ENCODE measurements at regions not wholly inside any gene's neighbourhood (a gene's known extent, or its start where the extent isn't known, plus 50 kb on each side); places are given as distances from the start of the nearest gene placed in this dataset.

GRCh38 chr6:33909737-33910136 is 105.9 kb upstream of the MLN start:
- Histone ChIP-seq H3K27me3 (ENCODE audit: low read length) (no peaks in the 10 kb centered on the region; the same call in 1 of the 2 replicates), H2AFZ (ENCODE audit: low read length) (no peak overlapping the region), H3K27ac (ENCODE audit: low read length) (no peak overlapping the region), H3K79me2 (ENCODE audit: low read length) (no peaks in the 10 kb centered on the region), H3K9ac (ENCODE audit: low read length) (no peak overlapping the region), H3K9me2 (replicated peaks; ENCODE audit: insufficient read depth, low read length) (no peaks in the 10 kb centered on the region), H3K36me3 (ENCODE audit: insufficient read depth, low read length) (no peaks in the 10 kb centered on the region), H3K9me3 (ENCODE audit: low read length) (no peaks in the 10 kb centered on the region), H4K20me1 (ENCODE audit: insufficient read depth, low read depth, low read length) (no peaks in the 10 kb centered on the region), H3K4me3 (ENCODE audit: low read length) (no peak overlapping the region), H3K4me1 (ENCODE audit: low read length) (peaks cover 12% of the 10 kb centered on the region), H3K4me2 (ENCODE audit: low read depth, low read length, poor library complexity, severe bottlenecking) (no peak overlapping the region)
- DNase-seq: no peak

- no peaks in the 10 kb centered on the region; the same call in 1 of the 2 replicates for H3K27me3 ChIP-seq (ENCODE audit: low read length)
- no peak overlapping the region for H3K27ac ChIP-seq (ENCODE audit: low read length)
- H4K20me1 ChIP-seq (ENCODE audit: insufficient read depth, low read depth, low read length): no peaks in the 10 kb centered on the region
- no peaks in the 10 kb centered on the region for H3K79me2 ChIP-seq (ENCODE audit: low read length)
- no peak overlapping the region for H3K4me2 ChIP-seq (ENCODE audit: low read depth, low read length, poor library complexity, severe bottlenecking)
- H2AFZ ChIP-seq (ENCODE audit: low read length): no peak overlapping the region
- no peaks in the 10 kb centered on the region for H3K36me3 ChIP-seq (ENCODE audit: insufficient read depth, low read length)
- H3K4me3 ChIP-seq (ENCODE audit: low read length): no peak overlapping the region
- no peak overlapping the region for H3K9ac ChIP-seq (ENCODE audit: low read length)
- H3K9me2 ChIP-seq (replicated peaks; ENCODE audit: insufficient read depth, low read length): no peaks in the 10 kb centered on the region
- peaks cover 6% of the 10 kb centered on the region; the same call in 1 of the 2 replicates for H3K4me1 ChIP-seq (ENCODE audit: low read length)
- no peak for DNase-seq
- H3K9me3 ChIP-seq (ENCODE audit: low read length): no peaks in the 10 kb centered on the region
These were observed 104.2 kb upstream of the MLN start for GRCh38 chr6:33908025-33908424.

GRCh38 chr6:33907227-33907626 is 103.4 kb upstream of the MLN start:
- Histone ChIP-seq H2AFZ (ENCODE audit: low read length) (no peak overlapping the region), H3K79me2 (ENCODE audit: low read length) (no peaks in the 10 kb centered on the region), H3K27me3 (ENCODE audit: low read length) (no peaks in the 10 kb centered on the region), H3K4me2 (ENCODE audit: low read depth, low read length, poor library complexity, severe bottlenecking) (no peak overlapping the region), H3K9me3 (ENCODE audit: low read length) (no peaks in the 10 kb centered on the region), H3K27ac (ENCODE audit: low read length) (no peak overlapping the region), H4K20me1 (ENCODE audit: insufficient read depth, low read depth, low read length) (no peaks in the 10 kb centered on the region), H3K4me3 (ENCODE audit: low read length) (no peak overlapping the region), H3K9ac (ENCODE audit: low read length) (no peak overlapping the region), H3K4me1 (ENCODE audit: low read length) (peaks cover 6% of the 10 kb centered on the region; the same call in 1 of the 2 replicates), H3K9me2 (replicated peaks; ENCODE audit: insufficient read depth, low read length) (no peaks in the 10 kb centered on the region), H3K36me3 (ENCODE audit: insufficient read depth, low read length) (no peaks in the 10 kb centered on the region)
- no peak for DNase-seq

GRCh38 chr6:33906439-33906838 is 102.6 kb upstream of the MLN start:
- Histone ChIP-seq H3K79me2 (ENCODE audit: low read length) (no peaks in the 10 kb centered on the region), H3K4me1 (ENCODE audit: low read length) (peaks cover under 1% of the 10 kb centered on the region; the same call in 1 of the 2 replicates), H3K36me3 (ENCODE audit: insufficient read depth, low read length) (no peaks in the 10 kb centered on the region), H2AFZ (ENCODE audit: low read length) (no peak overlapping the region), H3K27ac (ENCODE audit: low read length) (no peak overlapping the region), H3K27me3 (ENCODE audit: low read length) (no peaks in the 10 kb centered on the region), H3K9me3 (ENCODE audit: low read length) (no peaks in the 10 kb centered on the region), H4K20me1 (ENCODE audit: insufficient read depth, low read depth, low read length) (no peaks in the 10 kb centered on the region), H3K9me2 (replicated peaks; ENCODE audit: insufficient read depth, low read length) (no peaks in the 10 kb centered on the region), H3K9ac (ENCODE audit: low read length) (no peak overlapping the region), H3K4me2 (ENCODE audit: low read depth, low read length, poor library complexity, severe bottlenecking) (no peak overlapping the region), H3K4me3 (ENCODE audit: low read length) (no peak overlapping the region)
- no peak for DNase-seq

- Histone ChIP-seq H3K79me2 (ENCODE audit: low read length) (no peaks in the 10 kb centered on the region), H3K27me3 (ENCODE audit: low read length) (no peaks in the 10 kb centered on the region), H3K4me3 (ENCODE audit: low read length) (no peak overlapping the region), H3K9me3 (ENCODE audit: low read length) (no peaks in the 10 kb centered on the region), H4K20me1 (ENCODE audit: insufficient read depth, low read depth, low read length) (no peaks in the 10 kb centered on the region), H3K9ac (ENCODE audit: low read length) (no peak overlapping the region), H2AFZ (ENCODE audit: low read length) (no peak overlapping the region), H3K4me1 (ENCODE audit: low read length) (no peaks in the 10 kb centered on the region), H3K36me3 (ENCODE audit: insufficient read depth, low read length) (no peaks in the 10 kb centered on the region), H3K4me2 (ENCODE audit: low read depth, low read length, poor library complexity, severe bottlenecking) (no peak overlapping the region), H3K27ac (ENCODE audit: low read length) (no peak overlapping the region), H3K9me2 (replicated peaks; ENCODE audit: insufficient read depth, low read length) (no peaks in the 10 kb centered on the region)
- no peak for DNase-seq
These were observed 101.3 kb upstream of the MLN start for GRCh38 chr6:33905071-33905609.

- Histone ChIP-seq H3K9me2 (replicated peaks; ENCODE audit: insufficient read depth, low read length) (no peaks in the 10 kb centered on the region), H3K4me3 (ENCODE audit: low read length) (no peak overlapping the region), H2AFZ (ENCODE audit: low read length) (no peak overlapping the region), H3K27me3 (ENCODE audit: low read length) (no peaks in the 10 kb centered on the region), H3K27ac (ENCODE audit: low read length) (no peak overlapping the region), H4K20me1 (ENCODE audit: insufficient read depth, low read depth, low read length) (no peaks in the 10 kb centered on the region), H3K4me1 (ENCODE audit: low read length) (no peaks in the 10 kb centered on the region), H3K9ac (ENCODE audit: low read length) (no peak overlapping the region), H3K9me3 (ENCODE audit: low read length) (no peaks in the 10 kb centered on the region), H3K4me2 (ENCODE audit: low read depth, low read length, poor library complexity, severe bottlenecking) (no peak overlapping the region), H3K79me2 (ENCODE audit: low read length) (no peaks in the 10 kb centered on the region), H3K36me3 (ENCODE audit: insufficient read depth, low read length) (no peaks in the 10 kb centered on the region)
- no peak for DNase-seq
These were observed 100.9 kb upstream of the MLN start for GRCh38 chr6:33904747-33905065.

- Histone ChIP-seq H3K9ac (ENCODE audit: low read length) (no peak overlapping the region), H3K27me3 (ENCODE audit: low read length) (no peaks in the 10 kb centered on the region), H3K9me3 (ENCODE audit: low read length) (no peaks in the 10 kb centered on the region), H2AFZ (ENCODE audit: low read length) (no peak overlapping the region), H3K4me2 (ENCODE audit: low read depth, low read length, poor library complexity, severe bottlenecking) (no peak overlapping the region), H3K4me3 (ENCODE audit: low read length) (no peak overlapping the region), H3K79me2 (ENCODE audit: low read length) (no peaks in the 10 kb centered on the region), H4K20me1 (ENCODE audit: insufficient read depth, low read depth, low read length) (no peaks in the 10 kb centered on the region), H3K4me1 (ENCODE audit: low read length) (no peaks in the 10 kb centered on the region), H3K36me3 (ENCODE audit: insufficient read depth, low read length) (no peaks in the 10 kb centered on the region), H3K9me2 (replicated peaks; ENCODE audit: insufficient read depth, low read length) (no peaks in the 10 kb centered on the region), H3K27ac (ENCODE audit: low read length) (no peak overlapping the region)
- DNase-seq: no peak
These were observed 100.4 kb upstream of the MLN start for GRCh38 chr6:33904050-33904746.

- Histone ChIP-seq H3K4me1 (ENCODE audit: low read length) (no peaks in the 10 kb centered on the region), H2AFZ (ENCODE audit: low read length) (no peak overlapping the region), H3K36me3 (ENCODE audit: insufficient read depth, low read length) (no peaks in the 10 kb centered on the region), H3K9ac (ENCODE audit: low read length) (no peak overlapping the region), H3K9me3 (ENCODE audit: low read length) (no peaks in the 10 kb centered on the region), H3K4me2 (ENCODE audit: low read depth, low read length, poor library complexity, severe bottlenecking) (no peak overlapping the region), H3K27me3 (ENCODE audit: low read length) (no peaks in the 10 kb centered on the region), H3K79me2 (ENCODE audit: low read length) (no peaks in the 10 kb centered on the region), H3K9me2 (replicated peaks; ENCODE audit: insufficient read depth, low read length) (no peaks in the 10 kb centered on the region), H3K4me3 (ENCODE audit: low read length) (no peak overlapping the region), H4K20me1 (ENCODE audit: insufficient read depth, low read depth, low read length) (no peaks in the 10 kb centered on the region), H3K27ac (ENCODE audit: low read length) (no peak overlapping the region)
- no peak for DNase-seq
These were observed 99.8 kb upstream of the MLN start for GRCh38 chr6:33903579-33903978.
